K562 (cell line): ENCODE measurements at regions not wholly inside any gene's neighbourhood (a gene's known extent, or its start where the extent isn't known, plus 50 kb on each side); places are given as distances from the start of the nearest gene placed in this dataset.

ENCODE experiments used
- ATAC-seq: fragments of 200-7000 bp; cut with Tn5 transposase; 3 replicates; pipeline ENCODE4 v1.9.1; 2020; ENCODE audit warnings: moderate library complexity
- BruUV-seq: library from RNA; stranded (reverse); fragments of 400-500 nt; replicated peaks from 2 replicates; lab custom pipeline; 2021; lab: Mats Ljungman, UMichigan
- CTCF ChIA-PET: fragments of 300-600 bp; formaldehyde crosslinking; extraction: SDS; loops from one replicate; lab custom pipeline; 2021; ENCODE audit warnings: low intra/inter-chr PET ratio; lab: Yijun Ruan, JAX
- POLR2A ChIA-PET: fragments of 300-600, 350-650 bp; sonication (Branson Sonifier 250); formaldehyde crosslinking; extraction: SDS; loops from one replicate; lab custom pipeline; 2021; ENCODE audit warnings: antibody characterized with exemption, inconsistent platforms; lab: Yijun Ruan, JAX
- DNase-seq, 4 experiments: peaks; one replicate each; pipeline versions ENCODE4 v3.0.0 to v3.0.0-alpha.2; 2011 to 2018; ENCODE audit warnings: low spot score in 3 of 4, mixed read lengths in 3 of 4; ENCODE audit errors: extremely low read depth in 1 of 4
- FAIRE-seq: peaks from 2 replicates; lab custom pipeline; 2011; peaks lifted over from hg19 to GRCh38; lab: Jason Lieb, UNC
- H2AFZ ChIP-seq: 2 replicates; pipeline ENCODE4 v1.6.0; 2011; ENCODE audit warnings: low read depth, low read length, control low read depth, inconsistent platforms
- H3K27ac ChIP-seq: fragments of 200-600 bp; 3 replicates; pipeline ENCODE4 v1.8.0; 2011; ENCODE audit warnings: low read depth, mild to moderate bottlenecking, control low read depth, inconsistent platforms, low read length, moderate library complexity, mixed read lengths; ENCODE audit errors: extremely low read depth
- H3K27me3 ChIP-seq, 2 experiments: fragments of 300-600 bp in 1 of 2; 2 replicates in 1 of 2; 3 replicates in 1 of 2; pipeline versions ENCODE4 v1.6.0 to v1.8.0; 2011; ENCODE audit warnings: inconsistent platforms in 2 of 2, low read length in 2 of 2, mild to moderate bottlenecking in 1 of 2, mixed read lengths in 1 of 2, moderate library complexity in 1 of 2; ENCODE audit not compliant: control insufficient read depth in 2 of 2, insufficient read depth in 2 of 2
- H3K36me3 ChIP-seq: fragments of 300-600 bp; 3 replicates; pipeline ENCODE4 v1.8.0; 2011; ENCODE audit warnings: mild to moderate bottlenecking, low read length, inconsistent platforms; ENCODE audit not compliant: control insufficient read depth, insufficient read depth
- H3K4me1 ChIP-seq, 2 experiments: fragments of 200-600 bp in 1 of 2; replicated peaks in 1 of 2; 2 replicates in 1 of 2; 3 replicates in 1 of 2; pipeline versions ENCODE4 v1.5.1 to v1.8.0; 2011; ENCODE audit warnings: inconsistent platforms in 2 of 2, low read length in 2 of 2, mild to moderate bottlenecking in 1 of 2, mixed read lengths in 1 of 2, moderate library complexity in 1 of 2; ENCODE audit not compliant: control insufficient read depth in 2 of 2, insufficient read depth in 2 of 2
- H3K4me2 ChIP-seq: 2 replicates; pipeline ENCODE4 v1.6.1; 2011; ENCODE audit warnings: low read length, control low read depth, inconsistent platforms, mixed read lengths; ENCODE audit not compliant: insufficient read depth
- H3K4me3 ChIP-seq: fragments of 200-600 bp; sonication (generic), shearing (Covaris generic); 2 replicates; pipeline ENCODE4 v1.5.1; 2016; ENCODE audit warnings: control low read depth, inconsistent platforms
- H3K79me2 ChIP-seq: fragments of 200-600 bp; 3 replicates; pipeline ENCODE4 v1.8.0; 2011; ENCODE audit warnings: low read length, inconsistent platforms; ENCODE audit not compliant: control insufficient read depth, insufficient read depth
- H3K9ac ChIP-seq, 2 experiments: 2 replicates each; pipeline versions ENCODE4 v1.6.0 to v1.6.1; 2011; ENCODE audit warnings: low read depth in 2 of 2, low read length in 2 of 2, control low read depth in 1 of 2, inconsistent platforms in 1 of 2, mild to moderate bottlenecking in 1 of 2, mixed read lengths in 1 of 2; ENCODE audit not compliant: insufficient read depth in 1 of 2
- H3K9me1 ChIP-seq: one replicate; pipeline ENCODE4 v1.6.0; 2011; ENCODE audit warnings: inconsistent platforms, mild to moderate bottlenecking, low read length, moderate library complexity; ENCODE audit not compliant: control insufficient read depth, insufficient read depth
- H3K9me3 ChIP-seq: replicated peaks from 2 replicates; pipeline ENCODE4 v1.5.1; 2011; ENCODE audit warnings: low read depth, low read length, inconsistent platforms; ENCODE audit not compliant: control insufficient read depth, insufficient read depth
- H4K20me1 ChIP-seq: replicated peaks from 2 replicates; pipeline ENCODE4 v1.6.1; 2011; ENCODE audit warnings: low read length, inconsistent platforms, mixed read lengths; ENCODE audit not compliant: control insufficient read depth, insufficient read depth
- CEBPZ ChIP-seq: fragments of 150-350 bp; IDR thresholded peaks from 2 replicates; pipeline ENCODE4 v1.6.1; 2014; ENCODE audit warnings: low read depth, mild to moderate bottlenecking, low read length, borderline replicate concordance
- ETV5 ChIP-seq: sonication (generic); formaldehyde crosslinking; IDR thresholded peaks from 2 replicates; pipeline ENCODE4 v1.4.0; 2020; ENCODE audit warnings: low read depth, mild to moderate bottlenecking, missing genetic modification reagents
- MEIS2 ChIP-seq: fragments of 450-650 bp; IDR thresholded peaks from 2 replicates; pipeline ENCODE4 v1.6.1; 2014; ENCODE audit warnings: mild to moderate bottlenecking; ENCODE audit not compliant: partially characterized antibody
- SREBF2 ChIP-seq: sonication (generic); formaldehyde crosslinking; IDR thresholded peaks from 2 replicates; pipeline ENCODE4 v1.4.0; 2020; ENCODE audit warnings: mild to moderate bottlenecking, missing genetic modification reagents
- TAL1 ChIP-seq: fragments of 450-650 bp; IDR thresholded peaks from 2 replicates; pipeline ENCODE4 v1.6.1; 2016; ENCODE audit warnings: mild to moderate bottlenecking
- TFE3 ChIP-seq: fragments of 450-650 bp; formaldehyde crosslinking; IDR thresholded peaks from 2 replicates; pipeline ENCODE4 v1.4.0; 2020; ENCODE audit warnings: mild to moderate bottlenecking, mixed read lengths
- ZHX1 ChIP-seq: fragments of 150-350 bp; conservative IDR thresholded peaks from 2 replicates; pipeline ENCODE4 v1.6.1; 2014; ENCODE audit warnings: low read length
- ZNF23 ChIP-seq: fragments of 250-450 bp; sonication (Bioruptor Pico); IDR thresholded peaks from 2 replicates; pipeline ENCODE4 v1.4.0; 2020; ENCODE audit warnings: mild to moderate bottlenecking
- WGBS: fragments of 100-300 bp; shearing (Covaris generic); methylation state at CpG from one replicate; pipeline ENCODE4 v1.1.6; 2016; ENCODE audit warnings: low coverage, mixed read lengths; ENCODE audit not compliant: insufficient coverage; ENCODE audit errors: missing lambda C conversion rate; 5-methylcytosine and 5-hydroxymethylcytosine counted together
- in situ Hi-C: fragments of 300-500 bp; cut with MboI; formaldehyde crosslinking; loops from 4 replicates; pipeline ENCODE4 v1.15.0; 2018; ENCODE audit warnings: inconsistent platforms, mixed read lengths
- intact Hi-C: fragments of 100-400 bp; cut with micrococcal nuclease; formaldehyde crosslinking; loops from 2 replicates; pipeline ENCODE4 v1.14.2; 2022
- TF ChIP-seq, protein P1 (sequence below): fragments of 250-450 bp; sonication (Bioruptor Pico); IDR thresholded peaks from 2 replicates; pipeline ENCODE4 v1.4.0; 2020; ENCODE audit warnings: mild to moderate bottlenecking

GRCh38 chr5:2006971-2007291, 124.2 kb upstream of the IRX4 start (continued):
- TF ChIP-seq MEIS2, result no peak

DNA sequence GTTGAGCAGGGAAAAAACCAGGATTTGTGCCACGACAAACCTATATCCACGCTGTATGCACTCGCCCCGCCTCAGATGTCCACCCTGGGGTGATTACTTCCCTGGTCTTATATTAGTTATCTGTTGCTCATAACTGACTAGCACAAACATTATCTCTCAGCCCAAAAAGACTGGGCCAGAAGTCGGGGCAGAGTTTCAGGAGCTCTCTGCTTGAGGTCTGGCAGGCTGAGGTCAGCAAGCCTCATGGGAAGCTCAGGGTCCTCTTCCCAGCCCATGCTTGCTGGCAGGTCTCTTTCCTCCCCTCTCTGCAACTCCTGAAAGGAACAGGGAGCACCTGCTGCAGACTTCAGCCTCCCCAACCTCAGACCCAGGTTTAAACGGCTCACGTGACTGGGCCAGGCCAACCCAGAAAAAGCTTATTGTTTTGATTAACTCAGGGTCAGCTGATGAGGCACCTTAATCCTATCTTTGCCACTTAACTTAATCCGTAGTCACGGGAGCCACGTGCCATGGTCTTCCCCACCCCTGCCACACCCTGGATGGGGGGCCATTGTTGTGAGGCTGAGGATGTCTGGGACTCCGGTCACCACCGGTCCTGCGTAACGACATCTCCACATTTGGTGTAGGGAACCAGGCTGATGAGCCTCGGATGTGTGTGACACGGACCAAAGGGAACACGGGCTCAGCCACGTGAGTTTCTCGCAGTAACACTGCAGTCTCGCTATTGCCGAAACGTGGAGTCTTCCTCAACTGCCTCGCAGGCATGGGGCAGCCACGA, 123.7 kb upstream of the IRX4 start:
- BruUV-seq, result no TSS peak
- TF ChIP-seq ZHX1 (no peak), ETV5 (CRISPR knock-in tag) (no peak), CEBPZ (no peak), TFE3 (CRISPR knock-in tag) (0 out of 2 replicates have a peak, but pooled peaks have one; percentile 17), ZNF23 (CRISPR knock-in tag) (no peak), SREBF2 (CRISPR knock-in tag) (no peak), TAL1 (no peak)
- TF ChIP-seq, protein P1, sequence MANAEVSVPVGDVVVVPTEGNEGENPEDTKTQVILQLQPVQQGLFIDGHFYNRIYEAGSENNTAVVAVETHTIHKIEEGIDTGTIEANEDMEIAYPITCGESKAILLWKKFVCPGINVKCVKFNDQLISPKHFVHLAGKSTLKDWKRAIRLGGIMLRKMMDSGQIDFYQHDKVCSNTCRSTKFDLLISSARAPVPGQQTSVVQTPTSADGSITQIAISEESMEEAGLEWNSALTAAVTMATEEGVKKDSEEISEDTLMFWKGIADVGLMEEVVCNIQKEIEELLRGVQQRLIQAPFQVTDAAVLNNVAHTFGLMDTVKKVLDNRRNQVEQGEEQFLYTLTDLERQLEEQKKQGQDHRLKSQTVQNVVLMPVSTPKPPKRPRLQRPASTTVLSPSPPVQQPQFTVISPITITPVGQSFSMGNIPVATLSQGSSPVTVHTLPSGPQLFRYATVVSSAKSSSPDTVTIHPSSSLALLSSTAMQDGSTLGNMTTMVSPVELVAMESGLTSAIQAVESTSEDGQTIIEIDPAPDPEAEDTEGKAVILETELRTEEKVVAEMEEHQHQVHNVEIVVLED, result no peak

More for the DNA sequence above, 123.7 kb upstream of the IRX4 start:
- WGBS, result 3% methylated on average over 24 of the region's 24 CpGs
- no peak overlapping the region for H3K4me2 ChIP-seq
- no peak for ATAC-seq
- no peak for FAIRE-seq
- no peaks in the 10 kb centered on the region for H3K9me3 ChIP-seq
- no peak overlapping the region for H3K9ac ChIP-seq
- peaks cover 23% of the 10 kb centered on the region for H4K20me1 ChIP-seq
- no peaks in the 10 kb centered on the region for H3K79me2 ChIP-seq
- DNase-seq, result no peak
- intact Hi-C loops (no loop called here), in situ Hi-C loops (no loop called here)
- H3K9me1 ChIP-seq, result peaks cover 5% of the 10 kb centered on the region
- no peak overlapping the region for H3K27ac ChIP-seq
- no peaks in the 10 kb centered on the region for H3K36me3 ChIP-seq
- H2AFZ ChIP-seq, result no peak overlapping the region
- POLR2A ChIA-PET, result interaction anchor here (0.7 kb wide), 1 partner anchor 662 kb away, joined by 4 read pairs; no protein-coding TSS in a partner anchor
- H3K27me3 ChIP-seq, result peaks cover 39 to 90% of the 10 kb centered on the region in 2 experiments
- H3K4me1 ChIP-seq, result peaks cover 0 to 12% of the 10 kb centered on the region in 2 experiments; a peak in 2 of 5 replicates
- H3K4me3 ChIP-seq, result no peak overlapping the region
- CTCF ChIA-PET, result no interaction called here
